T-cell (primary cell): ENCODE measurements at regions not wholly inside any gene's neighbourhood (a gene's known extent, or its start where the extent isn't known, plus 50 kb on each side); places are given as distances from the start of the nearest gene placed in this dataset.

Experiments used
- ATAC-seq, 4 experiments: fragments of 200-7000 bp in 3 of 4; fragments of 150-1000 bp in 1 of 4; cut with Tn5 transposase; replicated peaks in 1 of 4; 1 replicate in 3 of 4; 2 replicates in 1 of 4; pipeline ENCODE4 v1.10.0; 2021; ENCODE audit warnings: moderate library complexity in 3 of 4, mild to moderate bottlenecking in 2 of 4, moderate number of reproducible peaks in 1 of 4
- CTCF ChIA-PET, 2 donors: fragments of 300-600 bp; sonication (Branson Sonifier 250); formaldehyde crosslinking; loops; one replicate each; lab custom pipeline; 2022; ENCODE audit warnings: antibody characterized with exemption in 2 of 2; lab: Charles Lee
- POLR2A ChIA-PET, 2 donors: fragments of 300-600 bp; sonication (Branson Sonifier 250); formaldehyde crosslinking; loops; one replicate each; lab custom pipeline; 2022; ENCODE audit warnings: antibody characterized with exemption in 2 of 2; lab: Charles Lee
- DNase-seq, 35 experiments: peaks; one replicate each; pipeline versions ENCODE4 v3.0.0 to v3.0.0-alpha.2; 2013 to 2023
- H3K27ac ChIP-seq: one replicate; pipeline ENCODE4 v1.5.1; 2013; ENCODE audit warnings: low read length
- H3K27me3 ChIP-seq, 2 experiments: replicated peaks in 1 of 2; 1 replicate in 1 of 2; 2 replicates in 1 of 2; pipeline versions ENCODE4 v1.6.1 to v1.7.0; 2013; ENCODE audit warnings: low read length in 1 of 2, mixed read lengths in 1 of 2; ENCODE audit not compliant: control insufficient read depth in 2 of 2, insufficient read depth in 2 of 2; ENCODE audit errors: extremely low read depth in 1 of 2
- H3K36me3 ChIP-seq, 2 donors: 1 replicate in 1 of 2; 2 replicates in 1 of 2; pipeline versions ENCODE4 v1.6.1 to v1.7.0; 2013; ENCODE audit warnings: low read length in 1 of 2; ENCODE audit not compliant: control insufficient read depth in 2 of 2, insufficient read depth in 1 of 2; ENCODE audit errors: extremely low read depth in 1 of 2
- H3K4me1 ChIP-seq, 2 experiments: 1 replicate in 1 of 2; 2 replicates in 1 of 2; pipeline versions ENCODE4 v1.6.1 to v1.7.0; 2013; ENCODE audit warnings: low read length in 2 of 2, mixed read lengths in 1 of 2; ENCODE audit not compliant: insufficient read depth in 2 of 2, control insufficient read depth in 1 of 2; ENCODE audit errors: extremely low read depth in 1 of 2
- H3K4me3 ChIP-seq, 2 donors: 1 replicate in 1 of 2; 2 replicates in 1 of 2; pipeline versions ENCODE4 v1.5.1 to v1.7.0; 2013; ENCODE audit warnings: mild to moderate bottlenecking in 2 of 2, low read length in 1 of 2, moderate library complexity in 1 of 2; ENCODE audit not compliant: control insufficient read depth in 1 of 2; ENCODE audit errors: extremely low read depth in 1 of 2
- H3K9me3 ChIP-seq: 2 replicates; pipeline ENCODE4 v1.7.0; 2013
- H3K27ac Mint-ChIP-seq, 2 donors: one replicate each; pipeline ENCODE4 v1.8.0; 2020 to 2021; ENCODE audit warnings: mild to moderate bottlenecking in 2 of 2, mixed read lengths in 2 of 2
- H3K27me3 Mint-ChIP-seq, 2 donors: one replicate each; pipeline ENCODE4 v1.8.0; 2021 to 2022; ENCODE audit warnings: mixed read lengths in 2 of 2
- H3K36me3 Mint-ChIP-seq: one replicate; pipeline ENCODE4 v1.8.0; 2021; ENCODE audit warnings: mixed read lengths
- H3K4me1 Mint-ChIP-seq, 3 donors: one replicate each; pipeline ENCODE4 v1.8.0; 2020 to 2022; ENCODE audit warnings: mixed read lengths in 3 of 3, mild to moderate bottlenecking in 1 of 3
- H3K4me3 Mint-ChIP-seq, 3 donors: one replicate each; pipeline ENCODE4 v1.8.0; 2020 to 2022; ENCODE audit warnings: mild to moderate bottlenecking in 3 of 3, mixed read lengths in 3 of 3, moderate library complexity in 3 of 3
- H3K9me3 Mint-ChIP-seq, 3 donors: one replicate each; pipeline ENCODE4 v1.8.0; 2020 to 2022; ENCODE audit warnings: mixed read lengths in 3 of 3
- WGBS: methylation state at CpG from one replicate; pipeline ENCODE4 v1.1.5; 2013; ENCODE audit warnings: missing lambda C conversion rate; ENCODE audit not compliant: insufficient coverage; 5-methylcytosine and 5-hydroxymethylcytosine counted together

GRCh38 chr16:82541103-82541502 is 85.7 kb upstream of the CDH13 start:
- no peak overlapping the region for H3K4me3 ChIP-seq
- H3K4me1 ChIP-seq: no peaks in the 10 kb centered on the region
- Mint-ChIP-seq H3K9me3 (peaks cover 0 to 10% (median 4%) of the 10 kb centered on the region in 3 donors), H3K27ac (no peak overlapping the region), H3K36me3 (no peaks in the 10 kb centered on the region), H3K4me3 (no peak overlapping the region), H3K27me3 (peaks cover 8 to 18% of the 10 kb centered on the region in 2 donors), H3K4me1 (no peaks in the 10 kb centered on the region)
- ChIA-PET POLR2A (no interaction called here), CTCF (no interaction called here)
- H3K27ac ChIP-seq: no peak overlapping the region
- no peaks in the 10 kb centered on the region for H3K9me3 ChIP-seq
- peaks cover 0 to 7% of the 10 kb centered on the region in 2 experiments for H3K27me3 ChIP-seq
- ATAC-seq: no peak
- H3K36me3 ChIP-seq: no peaks in the 10 kb centered on the region
- 86% methylated on average over 2 of the region's 5 CpGs for WGBS
- DNase-seq: no peak

GRCh38 chr16:82535764-82536163 is 91.0 kb upstream of the CDH13 start:
- no peak for ATAC-seq
- CTCF ChIA-PET: no interaction called here
- H3K27me3 ChIP-seq: no peaks in the 10 kb centered on the region
- H3K9me3 ChIP-seq: no peaks in the 10 kb centered on the region
- no peak overlapping the region for H3K4me3 Mint-ChIP-seq
- H3K27me3 Mint-ChIP-seq: peaks cover 6 to 12% of the 10 kb centered on the region in 2 donors
- no CpG with 5 or more reads among the region's 2 CpGs for WGBS
- H3K36me3 Mint-ChIP-seq: no peaks in the 10 kb centered on the region
- H3K4me1 ChIP-seq: no peaks in the 10 kb centered on the region
- H3K27ac ChIP-seq: no peak overlapping the region
- no peak overlapping the region for H3K4me3 ChIP-seq
- no peak overlapping the region for H3K27ac Mint-ChIP-seq
- POLR2A ChIA-PET: no interaction called here
- no peaks in the 10 kb centered on the region for H3K36me3 ChIP-seq
- DNase-seq: no peak
- no peaks in the 10 kb centered on the region for H3K4me1 Mint-ChIP-seq
- peaks cover 0 to 6% (median 1%) of the 10 kb centered on the region in 3 donors for H3K9me3 Mint-ChIP-seq

DNA sequence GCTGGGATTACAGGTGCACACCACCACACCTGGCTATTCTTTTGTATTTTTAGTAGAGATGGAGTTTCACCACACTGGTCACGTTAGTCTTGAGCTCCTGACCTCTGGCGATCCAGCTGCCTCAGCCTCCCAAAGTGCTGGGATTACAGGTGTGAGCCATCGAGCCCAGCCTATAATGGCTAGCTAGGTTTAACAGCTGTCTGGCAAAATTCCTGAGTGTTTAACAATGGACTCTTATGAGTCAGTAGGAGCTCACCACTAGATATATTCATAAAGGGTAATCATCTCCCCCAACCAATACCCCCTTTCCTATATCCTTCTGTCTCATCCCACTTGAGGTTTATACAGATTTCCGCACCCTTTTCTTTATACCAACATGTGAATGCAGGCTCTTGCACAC is 91.5 kb upstream of the CDH13 start:
- ATAC-seq: no peak
- H3K4me3 ChIP-seq: no peak overlapping the region
- H3K4me3 Mint-ChIP-seq: no peak overlapping the region
- H3K9me3 Mint-ChIP-seq: peaks cover 0 to 6% (median 0%) of the 10 kb centered on the region in 3 donors
- H3K9me3 ChIP-seq: no peaks in the 10 kb centered on the region
- no peaks in the 10 kb centered on the region for H3K4me1 ChIP-seq
- POLR2A ChIA-PET: no interaction called here
- H3K36me3 Mint-ChIP-seq: no peaks in the 10 kb centered on the region
- no peaks in the 10 kb centered on the region for H3K27me3 ChIP-seq
- no peaks in the 10 kb centered on the region for H3K36me3 ChIP-seq
- H3K27me3 Mint-ChIP-seq: peaks cover 6 to 15% of the 10 kb centered on the region in 2 donors
- CTCF ChIA-PET: no interaction called here
- WGBS: no CpG with 5 or more reads among the region's 4 CpGs
- H3K4me1 Mint-ChIP-seq: no peaks in the 10 kb centered on the region
- DNase-seq: no peak
- H3K27ac ChIP-seq: no peak overlapping the region
- no peak overlapping the region for H3K27ac Mint-ChIP-seq

DNA sequence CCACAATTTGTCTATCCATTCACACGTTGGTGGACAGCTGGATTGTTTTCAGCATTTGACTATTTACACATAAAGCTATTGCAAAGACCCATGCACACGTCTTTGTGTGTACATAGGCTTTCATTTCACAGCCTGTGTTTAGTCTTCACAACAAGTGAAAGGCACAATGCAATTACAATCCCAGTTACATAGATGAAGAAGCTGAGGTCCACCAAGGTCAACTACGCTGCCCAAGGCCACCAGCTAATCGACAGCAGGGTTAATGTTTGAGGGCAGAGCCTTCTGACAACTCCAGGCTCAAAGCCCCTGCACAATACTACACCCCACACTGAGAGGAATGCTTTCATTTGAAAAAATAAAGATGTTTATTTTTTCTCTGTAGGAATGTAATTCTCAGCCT is 93.6 kb upstream of the CDH13 start:
- ATAC-seq (no peak), DNase-seq (no peak)
- Histone ChIP-seq H3K9me3 (no peaks in the 10 kb centered on the region), H3K4me3 (no peak overlapping the region), H3K4me1 (no peaks in the 10 kb centered on the region), H3K36me3 (no peaks in the 10 kb centered on the region), H3K27me3 (no peaks in the 10 kb centered on the region), H3K27ac (no peak overlapping the region)
- ChIA-PET POLR2A (no interaction called here), CTCF (no interaction called here)
- H3K36me3 Mint-ChIP-seq: no peaks in the 10 kb centered on the region
- WGBS: 56% methylated on average over 2 of the region's 4 CpGs
- H3K9me3 Mint-ChIP-seq: peaks cover 4 to 6% (median 4%) of the 10 kb centered on the region in 3 donors
- H3K4me3 Mint-ChIP-seq: no peak overlapping the region
- H3K4me1 Mint-ChIP-seq: no peaks in the 10 kb centered on the region
- no peak overlapping the region for H3K27ac Mint-ChIP-seq
- H3K27me3 Mint-ChIP-seq: peaks cover 5% of the 10 kb centered on the region in 2 donors

DNA sequence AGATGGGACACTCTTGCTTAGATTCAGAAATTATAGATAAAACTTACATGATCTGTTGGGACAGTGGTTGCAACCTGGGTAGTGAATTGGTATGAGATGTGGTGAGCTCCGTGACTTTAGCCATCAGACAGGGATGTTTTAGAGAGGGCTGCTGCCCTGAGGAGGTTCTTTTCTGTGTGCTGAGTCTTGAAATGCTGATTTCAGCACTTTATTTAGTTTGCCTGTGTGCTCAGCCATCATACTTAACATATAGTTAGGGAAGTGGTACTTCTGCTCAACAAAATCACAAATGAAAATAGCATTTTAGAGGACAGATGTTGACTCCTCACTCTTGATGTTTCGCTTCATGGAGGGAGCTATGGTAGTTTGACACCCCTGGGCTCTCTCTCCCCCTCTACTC is 95.9 kb upstream of the CDH13 start:
- Mint-ChIP-seq H3K27me3 (peaks cover 5% of the 10 kb centered on the region in 2 donors), H3K4me3 (no peak overlapping the region), H3K36me3 (no peaks in the 10 kb centered on the region), H3K27ac (no peak overlapping the region), H3K4me1 (no peaks in the 10 kb centered on the region), H3K9me3 (peaks cover 4 to 8% (median 5%) of the 10 kb centered on the region in 3 donors)
- Histone ChIP-seq H3K27ac (no peak overlapping the region), H3K4me1 (no peaks in the 10 kb centered on the region), H3K9me3 (no peaks in the 10 kb centered on the region), H3K4me3 (no peak overlapping the region), H3K36me3 (no peaks in the 10 kb centered on the region), H3K27me3 (no peaks in the 10 kb centered on the region)
- DNase-seq (no peak), ATAC-seq (no peak)
- WGBS: 60% methylated on average over 1 of the region's 2 CpGs
- ChIA-PET POLR2A (no interaction called here), CTCF (no interaction called here)

- Mint-ChIP-seq H3K27me3 (peaks cover 2 to 5% of the 10 kb centered on the region in 2 donors), H3K4me1 (no peaks in the 10 kb centered on the region), H3K27ac (no peak overlapping the region), H3K36me3 (no peaks in the 10 kb centered on the region), H3K4me3 (no peak overlapping the region), H3K9me3 (peaks cover 8 to 12% (median 10%) of the 10 kb centered on the region in 3 donors)
- 90% methylated on average over 3 of the region's 7 CpGs for WGBS
- ChIA-PET POLR2A (no interaction called here), CTCF (no interaction called here)
- ATAC-seq: no peak
- H3K36me3 ChIP-seq: no peaks in the 10 kb centered on the region
- no peak overlapping the region for H3K4me3 ChIP-seq
- H3K9me3 ChIP-seq: no peaks in the 10 kb centered on the region
- no peaks in the 10 kb centered on the region for H3K4me1 ChIP-seq
- H3K27ac ChIP-seq: no peak overlapping the region
- no peak for DNase-seq
- no peaks in the 10 kb centered on the region for H3K27me3 ChIP-seq
These were observed 99.7 kb upstream of the CDH13 start for GRCh38 chr16:82527101-82527500.

DNA sequence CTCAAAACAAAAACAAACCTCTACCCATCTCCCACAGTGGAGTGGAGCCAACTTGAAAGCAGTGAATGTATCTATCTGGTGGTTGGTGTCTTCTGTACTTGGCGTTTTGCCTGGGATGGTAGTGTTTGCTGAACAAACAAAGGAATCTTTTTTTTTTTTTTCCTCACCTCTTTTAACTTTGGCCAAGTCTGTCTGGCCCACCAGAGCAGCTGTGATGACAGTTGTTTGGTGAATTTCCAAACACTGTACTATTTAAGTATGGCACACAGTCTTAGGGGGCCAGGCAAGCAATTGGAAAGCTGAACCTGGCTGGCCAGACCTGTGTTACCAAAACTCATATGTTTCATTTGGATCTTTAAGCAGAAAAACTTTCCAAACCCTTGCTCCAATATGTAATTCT is 101.8 kb upstream of the CDH13 start:
- ATAC-seq: no peak
- no peaks in the 10 kb centered on the region for H3K4me1 Mint-ChIP-seq
- no peaks in the 10 kb centered on the region for H3K4me1 ChIP-seq
- H3K4me3 ChIP-seq: no peak overlapping the region
- no peak overlapping the region for H3K27ac Mint-ChIP-seq
- no peak for DNase-seq
- H3K4me3 Mint-ChIP-seq: no peak overlapping the region
- POLR2A ChIA-PET: no interaction called here
- H3K27ac ChIP-seq: no peak overlapping the region
- no peaks in the 10 kb centered on the region for H3K36me3 ChIP-seq
- H3K9me3 Mint-ChIP-seq: peaks cover 8 to 12% (median 10%) of the 10 kb centered on the region in 3 donors
- WGBS: no CpG with 5 or more reads among the region's 1 CpG
- H3K27me3 Mint-ChIP-seq: peaks cover 0 to 2% of the 10 kb centered on the region in 2 donors
- CTCF ChIA-PET: no interaction called here
- no peaks in the 10 kb centered on the region for H3K36me3 Mint-ChIP-seq
- no peaks in the 10 kb centered on the region for H3K9me3 ChIP-seq
- no peaks in the 10 kb centered on the region for H3K27me3 ChIP-seq
